BE2C (cell line): ENCODE measurements at regions not wholly inside any gene's neighbourhood (a gene's known extent, or its start where the extent isn't known, plus 50 kb on each side); places are given as distances from the start of the nearest gene placed in this dataset.

Source experiments
- DNase-seq: peaks from one replicate; pipeline ENCODE4 v3.0.0-alpha.2; 2020
- H3K27me3 ChIP-seq: fragments of 250-450 bp; sonication (Bioruptor Pico); 2 replicates; pipeline ENCODE4 v1.5.1; 2020; ENCODE audit warnings: mild to moderate bottlenecking
- H3K36me3 ChIP-seq: fragments of 250-450 bp; sonication (Bioruptor Pico); 2 replicates; pipeline ENCODE4 v1.5.1; 2020; ENCODE audit warnings: mild to moderate bottlenecking
- H3K4me1 ChIP-seq: fragments of 250-450 bp; sonication (Bioruptor Pico); 2 replicates; pipeline ENCODE4 v1.5.1; 2020
- H3K4me3 ChIP-seq: 2 replicates; pipeline ENCODE4 v1.5.1; 2011; ENCODE audit warnings: low read depth, low read length
- H3K9me3 ChIP-seq: fragments of 250-450 bp; sonication (Bioruptor Pico); 2 replicates; pipeline ENCODE4 v1.5.1; 2020
- TF ChIP-seq, protein P1 (sequence below): IDR thresholded peaks from 2 replicates; pipeline ENCODE4 v1.5.1; 2012; ENCODE audit warnings: mild to moderate bottlenecking, low read depth, low read length

DNA sequence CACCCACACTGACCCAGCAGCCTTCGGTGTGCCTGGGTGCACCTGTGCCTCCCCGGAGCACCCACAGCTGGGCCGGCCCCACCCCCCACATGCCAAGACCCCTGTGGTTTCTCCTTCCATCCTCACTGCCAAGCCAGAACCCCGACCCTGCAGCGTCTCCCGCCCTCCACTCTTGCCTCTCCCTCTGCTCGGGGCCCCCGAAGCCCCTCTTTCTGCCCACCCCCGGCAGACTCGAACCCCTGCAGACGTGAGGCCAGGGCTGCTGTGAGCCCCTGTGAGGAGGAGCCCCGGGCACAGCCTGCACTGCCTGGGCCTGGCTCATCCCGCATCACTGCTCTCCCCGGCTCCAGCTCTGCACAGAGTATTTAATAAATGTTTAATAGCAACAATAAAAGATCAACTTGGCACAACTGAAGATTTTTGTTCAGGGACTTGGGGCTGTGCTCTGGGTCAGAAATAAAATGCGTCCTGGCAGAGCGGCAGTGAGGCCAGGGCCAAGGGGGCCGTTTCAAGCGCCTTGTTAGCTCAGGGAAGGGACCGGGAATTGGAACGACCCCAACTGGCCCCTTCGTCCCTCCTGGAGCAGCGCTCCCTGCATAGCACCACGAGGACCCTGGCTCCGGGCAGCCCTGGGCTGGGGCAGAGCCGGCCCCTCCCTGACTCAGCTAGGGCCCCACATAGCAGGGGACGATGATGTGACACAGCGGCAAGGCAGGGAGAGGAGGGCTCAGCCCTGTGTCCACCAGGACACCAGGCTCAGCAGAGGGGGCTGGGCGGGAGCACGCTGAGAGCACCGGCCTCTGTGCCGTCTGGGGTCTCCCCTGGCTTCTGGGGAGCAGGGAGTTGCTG is 520.8 kb downstream of the BRD1 start:
- Histone ChIP-seq H3K4me1 (no peaks in the 10 kb centered on the region), H3K36me3 (no peaks in the 10 kb centered on the region), H3K4me3 (no peak overlapping the region), H3K9me3 (peaks cover 8% of the 10 kb centered on the region; the same call in 1 of the 2 replicates), H3K27me3 (no peaks in the 10 kb centered on the region)
- TF ChIP-seq, protein P1, sequence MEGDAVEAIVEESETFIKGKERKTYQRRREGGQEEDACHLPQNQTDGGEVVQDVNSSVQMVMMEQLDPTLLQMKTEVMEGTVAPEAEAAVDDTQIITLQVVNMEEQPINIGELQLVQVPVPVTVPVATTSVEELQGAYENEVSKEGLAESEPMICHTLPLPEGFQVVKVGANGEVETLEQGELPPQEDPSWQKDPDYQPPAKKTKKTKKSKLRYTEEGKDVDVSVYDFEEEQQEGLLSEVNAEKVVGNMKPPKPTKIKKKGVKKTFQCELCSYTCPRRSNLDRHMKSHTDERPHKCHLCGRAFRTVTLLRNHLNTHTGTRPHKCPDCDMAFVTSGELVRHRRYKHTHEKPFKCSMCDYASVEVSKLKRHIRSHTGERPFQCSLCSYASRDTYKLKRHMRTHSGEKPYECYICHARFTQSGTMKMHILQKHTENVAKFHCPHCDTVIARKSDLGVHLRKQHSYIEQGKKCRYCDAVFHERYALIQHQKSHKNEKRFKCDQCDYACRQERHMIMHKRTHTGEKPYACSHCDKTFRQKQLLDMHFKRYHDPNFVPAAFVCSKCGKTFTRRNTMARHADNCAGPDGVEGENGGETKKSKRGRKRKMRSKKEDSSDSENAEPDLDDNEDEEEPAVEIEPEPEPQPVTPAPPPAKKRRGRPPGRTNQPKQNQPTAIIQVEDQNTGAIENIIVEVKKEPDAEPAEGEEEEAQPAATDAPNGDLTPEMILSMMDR = no peak
- peak; percentile 2 for DNase-seq

DNA sequence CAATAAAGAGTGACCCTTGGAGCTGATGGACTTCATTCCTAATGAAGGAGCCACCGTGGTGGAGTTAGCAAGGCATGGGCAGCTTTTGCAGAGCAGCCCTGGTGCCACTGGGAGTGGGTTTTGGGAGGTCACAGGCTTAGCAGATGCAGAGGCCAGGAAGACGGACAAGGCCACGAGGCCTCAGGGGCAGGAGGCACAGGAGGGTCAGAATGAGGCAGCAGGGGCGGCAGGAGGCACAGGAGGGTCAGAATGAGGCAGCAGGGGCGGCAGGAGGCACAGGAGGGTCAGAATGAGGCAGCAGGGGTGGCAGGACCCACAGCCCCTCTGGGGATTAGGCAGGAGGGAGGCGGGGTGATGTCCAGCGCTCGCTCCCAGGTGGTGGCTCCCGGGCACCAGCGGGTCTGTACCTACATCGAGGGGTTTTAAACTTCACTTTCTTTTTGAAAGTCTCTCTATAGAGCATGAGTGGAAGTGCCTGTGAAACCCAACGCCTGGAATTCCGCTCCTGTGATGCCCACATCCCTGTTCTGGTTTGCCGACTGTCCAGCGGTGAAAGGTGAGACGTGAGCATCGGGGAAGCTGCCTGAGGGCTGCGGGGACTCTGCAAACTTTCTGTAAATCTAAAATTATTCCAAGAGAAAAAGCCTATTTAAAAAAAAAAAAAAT is 521.6 kb downstream of the BRD1 start:
- no peaks in the 10 kb centered on the region for H3K4me1 ChIP-seq
- H3K36me3 ChIP-seq = no peaks in the 10 kb centered on the region
- H3K4me3 ChIP-seq = no peak overlapping the region
- H3K9me3 ChIP-seq = peaks cover 8% of the 10 kb centered on the region; the same call in 1 of the 2 replicates
- no peaks in the 10 kb centered on the region for H3K27me3 ChIP-seq
- TF ChIP-seq, protein P1 = no peak
- DNase-seq = no peak

DNA sequence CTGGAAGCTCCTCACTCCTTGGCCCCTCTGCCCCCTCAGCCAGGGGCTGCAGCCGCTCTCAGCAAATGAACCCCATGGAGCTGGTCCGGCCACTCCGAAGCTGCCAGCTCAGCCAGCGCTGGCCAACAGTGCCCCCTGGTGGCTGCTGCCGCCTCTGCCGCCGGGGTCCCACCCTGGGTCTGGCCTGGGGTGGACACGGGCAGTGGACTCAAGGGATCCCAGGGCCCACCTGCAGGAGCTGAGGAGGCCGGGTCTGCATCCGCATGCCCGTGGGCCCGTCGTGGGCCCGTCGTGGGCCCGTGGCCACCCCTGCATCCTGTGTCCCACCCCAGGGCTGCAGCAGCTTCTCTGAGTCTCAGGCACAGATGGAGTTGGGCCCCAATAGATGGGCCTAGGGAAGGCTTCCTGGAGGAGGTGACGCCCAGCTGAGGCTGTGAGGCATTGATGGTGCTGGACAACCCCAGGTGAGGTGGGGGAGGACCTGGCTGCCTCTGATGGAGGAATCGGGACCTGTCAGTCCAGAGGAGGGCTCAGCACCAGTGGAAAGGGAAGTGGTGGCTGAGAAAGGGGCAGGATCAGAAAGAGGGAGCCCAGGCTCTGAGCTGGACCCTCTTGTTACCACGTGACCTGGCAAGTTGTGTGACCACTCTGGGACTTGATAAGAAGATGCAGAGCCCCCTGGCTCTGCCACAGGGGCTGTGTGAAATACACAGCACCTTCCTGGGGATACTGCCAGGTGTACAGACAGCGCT is 522.3 kb downstream of the BRD1 start:
- H3K9me3 ChIP-seq = peaks cover 8% of the 10 kb centered on the region; the same call in 1 of the 2 replicates
- no peaks in the 10 kb centered on the region for H3K27me3 ChIP-seq
- no peaks in the 10 kb centered on the region for H3K36me3 ChIP-seq
- DNase-seq = peak; percentile 50
- no peak overlapping the region for H3K4me3 ChIP-seq
- no peaks in the 10 kb centered on the region for H3K4me1 ChIP-seq
- TF ChIP-seq, protein P1 = peak; percentile 46

DNA sequence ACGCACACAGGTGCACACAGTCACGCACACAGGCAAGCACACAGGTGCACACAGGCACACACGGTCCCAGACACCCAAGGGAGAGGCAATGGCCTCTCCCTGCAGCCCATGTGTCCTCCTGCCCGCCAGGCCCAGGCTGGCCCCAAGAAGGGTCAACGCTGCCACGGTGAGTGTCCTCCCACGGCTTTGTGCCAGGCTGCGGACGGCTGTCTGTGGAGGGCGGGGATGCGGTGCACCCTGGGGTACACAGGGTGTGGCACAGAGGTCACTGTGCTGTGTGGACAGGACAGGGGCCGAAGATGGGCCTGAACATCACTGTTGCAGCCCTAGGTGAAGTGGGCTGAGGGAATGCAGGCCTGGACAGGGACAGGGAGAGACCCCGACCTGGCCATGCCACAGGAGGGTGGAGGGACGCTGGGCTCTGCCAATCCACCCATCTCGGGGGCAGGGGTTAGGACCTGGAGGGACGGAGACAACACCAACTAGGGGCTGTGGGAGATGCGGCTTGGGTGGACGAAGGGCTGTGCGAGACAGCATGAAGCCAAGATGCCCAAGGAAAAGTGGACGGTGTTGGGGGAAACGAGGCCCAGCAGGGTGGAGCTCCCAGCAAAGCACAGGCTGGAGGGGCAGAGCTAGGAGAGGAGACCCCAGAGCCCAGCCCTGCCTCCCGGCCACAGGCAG is 523.8 kb downstream of the BRD1 start:
- no peaks in the 10 kb centered on the region for H3K27me3 ChIP-seq

DNA sequence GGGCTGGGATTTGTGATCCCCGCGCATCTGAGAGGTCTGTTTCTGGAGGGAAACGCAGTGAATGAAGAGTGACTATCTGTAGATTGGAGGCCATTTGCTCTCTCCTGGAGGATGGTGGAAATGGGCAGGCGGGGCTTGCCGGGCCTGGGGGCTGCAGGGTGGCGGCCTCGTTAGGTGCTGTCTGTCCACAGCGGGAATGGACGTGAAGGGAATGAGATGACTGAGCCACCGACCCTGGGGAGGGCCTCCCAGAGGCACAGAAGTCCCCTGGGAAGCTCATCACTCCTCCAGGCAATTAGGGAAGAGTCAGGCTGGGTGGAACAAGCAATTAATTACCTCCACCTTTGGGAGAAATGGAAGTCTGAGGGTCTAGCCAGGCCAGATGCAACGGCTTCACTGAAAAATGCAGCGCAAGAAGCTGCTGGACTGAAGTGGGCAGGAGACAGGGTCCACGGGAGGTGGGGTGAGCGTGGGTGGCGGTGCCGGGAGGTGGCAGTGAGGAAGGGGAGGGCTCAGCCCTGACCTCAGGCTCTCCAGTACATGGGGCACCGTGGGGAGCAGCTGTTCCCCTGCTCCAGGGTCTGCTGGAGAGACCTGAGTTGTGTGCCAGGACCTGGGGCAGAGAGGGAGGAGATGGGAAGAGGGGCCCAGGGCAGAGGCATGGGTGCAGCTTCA is 524.5 kb downstream of the BRD1 start:
- H3K27me3 ChIP-seq = no peaks in the 10 kb centered on the region
- TF ChIP-seq, protein P1 = no peak
- no peaks in the 10 kb centered on the region for H3K4me1 ChIP-seq
- no peaks in the 10 kb centered on the region for H3K36me3 ChIP-seq
- peaks cover 8% of the 10 kb centered on the region; the same call in 1 of the 2 replicates for H3K9me3 ChIP-seq
- H3K4me3 ChIP-seq = no peak overlapping the region
- no peak for DNase-seq

More for the DNA sequence above, 523.8 kb downstream of the BRD1 start:
- Histone ChIP-seq H3K36me3 (no peaks in the 10 kb centered on the region), H3K4me3 (no peak overlapping the region), H3K4me1 (no peaks in the 10 kb centered on the region), H3K9me3 (peaks cover 8% of the 10 kb centered on the region; the same call in 1 of the 2 replicates)
- TF ChIP-seq, protein P1 = no peak
- no peak for DNase-seq
